Kidney (tissue), 13 donors: ENCODE measurements at regions not wholly inside any gene's neighbourhood (a gene's known extent, or its start where the extent isn't known, plus 50 kb on each side); places are given as distances from the start of the nearest gene placed in this dataset.

Experiments used
- DNase-seq, 5 donors: peaks; one replicate each; pipeline ENCODE4 v3.0.0-alpha.2; 2013 to 2020
- FAIRE-seq: peaks from 2 replicates; lab custom pipeline; 2012; peaks lifted over from hg19 to GRCh38; lab: Jason Lieb, UNC
- H3K27ac ChIP-seq, 2 donors: one replicate each; pipeline ENCODE4 v1.7.0; 2013; ENCODE audit warnings: low read depth in 2 of 2, low read length in 2 of 2, inconsistent platforms in 1 of 2
- H3K27me3 ChIP-seq: one replicate; pipeline ENCODE4 v1.7.1; 2013; ENCODE audit warnings: low read length, inconsistent platforms; ENCODE audit not compliant: control insufficient read depth, insufficient read depth
- H3K36me3 ChIP-seq, 3 donors: one replicate each; pipeline versions ENCODE4 v1.7.0 to v1.7.1; 2013; ENCODE audit warnings: low read length in 3 of 3, control low read depth in 1 of 3, inconsistent platforms in 1 of 3; ENCODE audit not compliant: insufficient read depth in 3 of 3, control insufficient read depth in 2 of 3
- H3K4me1 ChIP-seq, 3 donors: one replicate each; pipeline versions ENCODE4 v1.7.0 to v1.7.1; 2013; ENCODE audit warnings: low read length in 3 of 3, inconsistent platforms in 1 of 3, low read depth in 1 of 3; ENCODE audit not compliant: control insufficient read depth in 2 of 3, insufficient read depth in 2 of 3
- H3K4me3 ChIP-seq, 3 donors: one replicate each; pipeline versions ENCODE4 v1.7.0 to v1.8.1; 2013; ENCODE audit warnings: low read length in 3 of 3, control low read depth in 1 of 3, inconsistent platforms in 1 of 3
- H3K9ac ChIP-seq, 3 donors: one replicate each; pipeline versions ENCODE4 v1.7.0 to v1.7.1; 2013; ENCODE audit warnings: low read length in 3 of 3, control low read depth in 1 of 3, inconsistent platforms in 1 of 3
- H3K9me3 ChIP-seq, 3 donors: one replicate each; pipeline versions ENCODE4 v1.7.0 to v1.7.1; 2013; ENCODE audit warnings: low read length in 3 of 3, control low read depth in 1 of 3, inconsistent platforms in 1 of 3; ENCODE audit not compliant: control insufficient read depth in 2 of 3, insufficient read depth in 1 of 3
- intact Hi-C: fragments of 100-400 bp; cut with DNase I; formaldehyde crosslinking; loops from one replicate; pipeline ENCODE4 v1.11.1; 2022
- TF ChIP-seq, protein P1 (sequence below): IDR thresholded peaks from 3 replicates; pipeline ENCODE4 v1.5.1; 2012; ENCODE audit warnings: mild to moderate bottlenecking, moderate library complexity, borderline replicate concordance; ENCODE audit not compliant: insufficient read depth; ENCODE audit errors: extremely low read depth
- donor health status: control.
- donor health status: control.
- donor health status: control.
- donor health status: control.
- donor health status: control.
- donor health status: DM: yes; HTN: yes; CAD: no.
- donor health status: Normal renal cell carcinoma (clear cell type).

GRCh38 chr2:240225660-240226475 is 85.4 kb upstream of the OTOS start:
- Histone ChIP-seq H3K36me3 (no peaks in the 10 kb centered on the region), H3K4me3 (no peak overlapping the region), H3K9ac (no peak overlapping the region), H3K4me1 (peaks cover 0 to 2% (median 0%) of the 10 kb centered on the region in 3 donors), H3K27me3 (no peaks in the 10 kb centered on the region), H3K27ac (no peak overlapping the region), H3K9me3 (peaks cover 0 to 11% (median 0%) of the 10 kb centered on the region in 3 donors)
- peak in 2 of 5 donors; percentile 5 to 22 for DNase-seq
- TF ChIP-seq, protein P1, sequence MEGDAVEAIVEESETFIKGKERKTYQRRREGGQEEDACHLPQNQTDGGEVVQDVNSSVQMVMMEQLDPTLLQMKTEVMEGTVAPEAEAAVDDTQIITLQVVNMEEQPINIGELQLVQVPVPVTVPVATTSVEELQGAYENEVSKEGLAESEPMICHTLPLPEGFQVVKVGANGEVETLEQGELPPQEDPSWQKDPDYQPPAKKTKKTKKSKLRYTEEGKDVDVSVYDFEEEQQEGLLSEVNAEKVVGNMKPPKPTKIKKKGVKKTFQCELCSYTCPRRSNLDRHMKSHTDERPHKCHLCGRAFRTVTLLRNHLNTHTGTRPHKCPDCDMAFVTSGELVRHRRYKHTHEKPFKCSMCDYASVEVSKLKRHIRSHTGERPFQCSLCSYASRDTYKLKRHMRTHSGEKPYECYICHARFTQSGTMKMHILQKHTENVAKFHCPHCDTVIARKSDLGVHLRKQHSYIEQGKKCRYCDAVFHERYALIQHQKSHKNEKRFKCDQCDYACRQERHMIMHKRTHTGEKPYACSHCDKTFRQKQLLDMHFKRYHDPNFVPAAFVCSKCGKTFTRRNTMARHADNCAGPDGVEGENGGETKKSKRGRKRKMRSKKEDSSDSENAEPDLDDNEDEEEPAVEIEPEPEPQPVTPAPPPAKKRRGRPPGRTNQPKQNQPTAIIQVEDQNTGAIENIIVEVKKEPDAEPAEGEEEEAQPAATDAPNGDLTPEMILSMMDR = no peak
- FAIRE-seq = no peak
- intact Hi-C loops = no loop called here

DNA sequence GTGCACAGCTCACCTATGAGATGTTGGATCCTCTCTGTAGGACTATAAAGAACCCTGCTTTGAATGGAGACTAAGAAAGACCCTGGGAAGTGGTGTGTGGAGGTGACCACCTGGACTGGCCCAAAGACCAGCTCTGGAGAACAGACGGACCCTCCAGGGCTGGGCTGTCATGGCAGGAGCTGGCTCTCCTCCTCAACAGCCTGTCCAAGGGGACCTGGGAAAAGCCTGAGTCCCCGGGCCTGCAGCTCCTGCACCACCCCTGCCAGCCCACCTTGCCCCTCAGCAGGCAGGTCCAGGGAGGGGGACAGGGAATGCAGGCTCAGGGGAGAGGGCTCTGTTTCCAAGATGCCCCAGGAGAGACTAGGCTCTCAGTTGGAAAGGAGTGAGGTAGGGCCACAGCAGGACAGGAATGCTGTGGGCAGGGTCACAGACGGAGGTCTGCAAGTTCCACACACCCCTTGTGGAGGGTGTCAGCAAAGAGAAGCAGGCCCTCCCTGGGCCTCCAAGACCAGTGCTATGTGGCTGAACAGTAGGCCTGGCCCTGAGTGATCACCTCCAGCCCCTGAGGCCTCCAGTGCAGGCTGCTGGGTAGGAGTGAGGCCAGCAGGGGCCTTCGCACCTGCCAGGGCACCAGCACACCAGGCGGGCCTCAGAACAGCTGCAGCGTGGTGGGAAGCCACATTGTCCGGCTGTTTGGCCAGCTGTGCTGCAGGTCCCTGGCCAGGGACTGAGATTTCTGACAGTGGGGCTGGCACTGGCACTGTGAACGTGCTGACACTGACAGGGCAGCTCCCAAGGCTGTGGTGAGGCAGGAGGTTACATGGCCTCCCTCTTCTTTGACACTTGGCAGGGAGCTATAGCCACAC is 86.4 kb upstream of the OTOS start:
- TF ChIP-seq, protein P1 = no peak
- Histone ChIP-seq H3K4me3 (no peak overlapping the region), H3K4me1 (peaks cover 0 to 2% (median 0%) of the 10 kb centered on the region in 3 donors), H3K27me3 (no peaks in the 10 kb centered on the region), H3K27ac (no peak overlapping the region), H3K9me3 (peaks cover 0 to 11% (median 0%) of the 10 kb centered on the region in 3 donors), H3K9ac (no peak overlapping the region), H3K36me3 (no peaks in the 10 kb centered on the region)
- DNase-seq (peak in 3 of 5 donors; percentile 8 to 61 (median 35)), FAIRE-seq (no peak)
- intact Hi-C loops = no loop called here

DNA sequence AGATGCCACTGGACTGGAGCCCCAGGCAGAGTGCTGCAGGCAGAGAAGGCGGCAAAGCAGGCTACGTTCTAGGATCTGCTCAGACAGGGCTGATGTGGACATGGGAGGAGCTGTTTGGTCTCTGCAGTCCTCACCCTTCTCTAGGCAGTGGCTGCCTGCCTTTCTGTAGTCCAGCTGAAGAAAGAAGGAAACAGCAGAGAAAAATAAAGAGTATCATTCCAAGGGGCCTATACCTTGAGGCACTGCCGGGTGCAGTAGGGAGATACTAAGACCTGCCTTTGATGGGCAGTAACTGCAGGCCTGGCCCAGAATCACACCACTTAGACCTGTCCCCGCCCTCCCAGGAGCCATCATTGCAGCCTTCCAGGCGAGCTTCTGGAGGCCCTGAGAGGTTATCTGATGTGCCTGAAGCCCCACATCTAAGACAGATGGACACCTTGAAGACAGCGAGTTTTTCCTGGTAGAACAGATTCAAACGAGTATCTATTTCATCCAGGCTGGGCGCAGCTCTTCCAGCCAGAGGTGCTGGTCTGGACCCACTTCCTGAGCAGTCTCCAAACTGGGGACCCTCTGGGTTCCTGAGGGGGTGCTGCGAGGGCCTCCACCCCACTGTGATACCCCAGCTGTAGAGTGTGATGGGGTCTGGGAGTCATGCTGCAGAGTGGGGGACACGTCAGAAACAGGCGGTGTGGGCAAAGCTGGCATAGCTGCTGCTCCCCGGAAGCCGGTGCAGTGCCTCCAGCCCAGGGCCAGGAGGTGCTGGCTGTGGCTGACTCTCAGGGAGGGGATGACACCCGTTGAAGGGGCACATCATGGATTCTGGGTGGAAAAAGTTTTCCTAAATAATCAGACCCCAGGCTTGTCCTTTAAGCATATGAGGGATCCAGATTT is 87.3 kb upstream of the OTOS start:
- Histone ChIP-seq H3K4me3 (no peak overlapping the region), H3K27me3 (no peaks in the 10 kb centered on the region), H3K4me1 (peaks cover 0 to 2% (median 0%) of the 10 kb centered on the region in 3 donors), H3K9me3 (peaks cover 0 to 11% (median 0%) of the 10 kb centered on the region in 3 donors), H3K27ac (no peak overlapping the region), H3K9ac (no peak overlapping the region), H3K36me3 (no peaks in the 10 kb centered on the region)
- TF ChIP-seq, protein P1 = no peak
- no peak for FAIRE-seq
- DNase-seq = peak in 2 of 5 donors; percentile 5 to 28
- intact Hi-C loops = no loop called here
